HepG2 (cell line): ENCODE measurements at regions not wholly inside any gene's neighbourhood (a gene's known extent, or its start where the extent isn't known, plus 50 kb on each side); places are given as distances from the start of the nearest gene placed in this dataset.

Experiments
- GABPA ChIP-seq, 2 experiments: IDR thresholded peaks; 2 replicates each; pipeline ENCODE4 v1.6.1; 2011 to 2016; ENCODE audit warnings: low read depth in 2 of 2, low read length in 1 of 2, missing biosample characterization in 1 of 2, missing genetic modification characterization in 1 of 2
- GLI4 ChIP-seq: sonication (generic); formaldehyde crosslinking; IDR thresholded peaks from 2 replicates; pipeline ENCODE4 v1.5.1; 2020; ENCODE audit warnings: missing genetic modification reagents, mild to moderate bottlenecking, moderate library complexity, borderline replicate concordance
- POLR2A ChIP-seq, 2 experiments: IDR thresholded peaks; 2 replicates each; pipeline ENCODE4 v1.6.1; 2011; ENCODE audit warnings: low read depth in 2 of 2, low read length in 2 of 2, mild to moderate bottlenecking in 1 of 2, moderate library complexity in 1 of 2; ENCODE audit not compliant: insufficient read depth in 1 of 2
- SP1 ChIP-seq, 2 experiments: fragments of 450-650 bp in 1 of 2; sonication (generic) in 1 of 2; formaldehyde crosslinking in 1 of 2; IDR thresholded peaks; 2 replicates each; pipeline versions ENCODE4 v1.4.0 to v1.6.1; 2016 to 2020; ENCODE audit warnings: missing genetic modification reagents in 1 of 2
- SUZ12 ChIP-seq: fragments of 150-350 bp; IDR thresholded peaks from 2 replicates; pipeline ENCODE4 v1.6.1; 2014; ENCODE audit warnings: low read depth, low read length
- TAF1 ChIP-seq: sonication (generic); formaldehyde crosslinking; IDR thresholded peaks from 2 replicates; pipeline ENCODE4 v1.4.0; 2020; ENCODE audit warnings: missing genetic modification reagents
- THAP11 ChIP-seq: IDR thresholded peaks from 2 replicates; pipeline ENCODE4 v1.6.1; 2016; ENCODE audit warnings: missing biosample characterization, missing genetic modification reagents
- ZNF350 ChIP-seq: sonication (generic); formaldehyde crosslinking; IDR thresholded peaks from 2 replicates; pipeline ENCODE4 v1.4.0; 2020; ENCODE audit warnings: mild to moderate bottlenecking, low read depth, missing genetic modification reagents, borderline replicate concordance
- TF ChIP-seq, protein P1 (sequence below): sonication (generic); formaldehyde crosslinking; IDR thresholded peaks from 2 replicates; pipeline ENCODE4 v1.8.1; 2022; ENCODE audit warnings: mild to moderate bottlenecking, missing genetic modification reagents
- TF ChIP-seq, protein P2 (sequence below): sonication (generic); formaldehyde crosslinking; IDR thresholded peaks from 2 replicates; pipeline ENCODE4 v1.5.0; 2020; ENCODE audit warnings: mild to moderate bottlenecking, missing genetic modification reagents, moderate library complexity
- TF ChIP-seq, protein P3 (sequence below): sonication (generic); formaldehyde crosslinking; IDR thresholded peaks from 2 replicates; pipeline ENCODE4 v1.8.1; 2023; ENCODE audit warnings: mild to moderate bottlenecking, missing genetic modification reagents, borderline replicate concordance
- TF ChIP-seq, protein P4 (sequence below): sonication (generic); formaldehyde crosslinking; conservative IDR thresholded peaks from 2 replicates; pipeline ENCODE4 v1.5.0; 2020; ENCODE audit warnings: missing genetic modification reagents
- TF ChIP-seq, protein P5 (sequence below): sonication (generic); formaldehyde crosslinking; IDR thresholded peaks from 2 replicates; pipeline ENCODE4 v1.4.0; 2020; ENCODE audit warnings: missing genetic modification reagents
- TF ChIP-seq, protein P6 (sequence below): sonication (generic); IDR thresholded peaks from 2 replicates; pipeline ENCODE4 v1.6.1; 2016; ENCODE audit warnings: low read depth, borderline replicate concordance

DNA sequence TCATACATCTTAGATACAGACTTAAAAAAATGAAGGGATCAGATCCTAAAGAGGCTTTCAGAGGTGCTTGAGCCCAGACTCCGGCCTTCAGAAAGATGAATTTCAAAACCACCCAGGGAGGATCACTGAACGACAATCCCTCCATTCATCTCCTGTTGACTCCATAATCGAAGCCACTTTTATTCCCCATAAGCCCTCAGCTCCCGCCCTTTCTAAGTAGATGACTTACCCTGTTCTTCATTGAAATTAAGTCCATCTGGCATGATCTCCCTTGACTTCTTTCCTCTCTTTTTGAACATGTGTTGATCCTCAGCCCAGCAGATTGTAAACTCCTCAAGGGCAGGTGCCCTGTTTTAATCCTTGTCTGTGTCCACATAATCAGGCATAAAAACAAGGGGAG, 50.8 kb upstream of the ASTN2 start:
- TF ChIP-seq, protein P1, sequence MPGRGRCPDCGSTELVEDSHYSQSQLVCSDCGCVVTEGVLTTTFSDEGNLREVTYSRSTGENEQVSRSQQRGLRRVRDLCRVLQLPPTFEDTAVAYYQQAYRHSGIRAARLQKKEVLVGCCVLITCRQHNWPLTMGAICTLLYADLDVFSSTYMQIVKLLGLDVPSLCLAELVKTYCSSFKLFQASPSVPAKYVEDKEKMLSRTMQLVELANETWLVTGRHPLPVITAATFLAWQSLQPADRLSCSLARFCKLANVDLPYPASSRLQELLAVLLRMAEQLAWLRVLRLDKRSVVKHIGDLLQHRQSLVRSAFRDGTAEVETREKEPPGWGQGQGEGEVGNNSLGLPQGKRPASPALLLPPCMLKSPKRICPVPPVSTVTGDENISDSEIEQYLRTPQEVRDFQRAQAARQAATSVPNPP (CRISPR knock-in tag) = no peak
- TF ChIP-seq SUZ12 = no peak
- TF ChIP-seq, protein P2, sequence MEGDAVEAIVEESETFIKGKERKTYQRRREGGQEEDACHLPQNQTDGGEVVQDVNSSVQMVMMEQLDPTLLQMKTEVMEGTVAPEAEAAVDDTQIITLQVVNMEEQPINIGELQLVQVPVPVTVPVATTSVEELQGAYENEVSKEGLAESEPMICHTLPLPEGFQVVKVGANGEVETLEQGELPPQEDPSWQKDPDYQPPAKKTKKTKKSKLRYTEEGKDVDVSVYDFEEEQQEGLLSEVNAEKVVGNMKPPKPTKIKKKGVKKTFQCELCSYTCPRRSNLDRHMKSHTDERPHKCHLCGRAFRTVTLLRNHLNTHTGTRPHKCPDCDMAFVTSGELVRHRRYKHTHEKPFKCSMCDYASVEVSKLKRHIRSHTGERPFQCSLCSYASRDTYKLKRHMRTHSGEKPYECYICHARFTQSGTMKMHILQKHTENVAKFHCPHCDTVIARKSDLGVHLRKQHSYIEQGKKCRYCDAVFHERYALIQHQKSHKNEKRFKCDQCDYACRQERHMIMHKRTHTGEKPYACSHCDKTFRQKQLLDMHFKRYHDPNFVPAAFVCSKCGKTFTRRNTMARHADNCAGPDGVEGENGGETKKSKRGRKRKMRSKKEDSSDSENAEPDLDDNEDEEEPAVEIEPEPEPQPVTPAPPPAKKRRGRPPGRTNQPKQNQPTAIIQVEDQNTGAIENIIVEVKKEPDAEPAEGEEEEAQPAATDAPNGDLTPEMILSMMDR (CRISPR knock-in tag) = no peak
- TF ChIP-seq POLR2A (IDR thresholded peaks at IDR 0.05; ENCODE audit: insufficient read depth in 1 of 2, low read depth in 2 of 2, low read length in 2 of 2) = no peak
- TF ChIP-seq ZNF350 (CRISPR knock-in tag) = no peak
- TF ChIP-seq TAF1 (CRISPR knock-in tag) = no peak
- TF ChIP-seq, protein P3, sequence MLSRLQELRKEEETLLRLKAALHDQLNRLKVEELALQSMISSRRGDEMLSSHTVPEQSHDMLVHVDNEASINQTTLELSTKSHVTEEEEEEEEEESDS (CRISPR knock-in tag) = no peak
- TF ChIP-seq GLI4 (CRISPR knock-in tag) = no peak
- no peak for TF ChIP-seq THAP11 (CRISPR knock-in tag)
- TF ChIP-seq, protein P4, sequence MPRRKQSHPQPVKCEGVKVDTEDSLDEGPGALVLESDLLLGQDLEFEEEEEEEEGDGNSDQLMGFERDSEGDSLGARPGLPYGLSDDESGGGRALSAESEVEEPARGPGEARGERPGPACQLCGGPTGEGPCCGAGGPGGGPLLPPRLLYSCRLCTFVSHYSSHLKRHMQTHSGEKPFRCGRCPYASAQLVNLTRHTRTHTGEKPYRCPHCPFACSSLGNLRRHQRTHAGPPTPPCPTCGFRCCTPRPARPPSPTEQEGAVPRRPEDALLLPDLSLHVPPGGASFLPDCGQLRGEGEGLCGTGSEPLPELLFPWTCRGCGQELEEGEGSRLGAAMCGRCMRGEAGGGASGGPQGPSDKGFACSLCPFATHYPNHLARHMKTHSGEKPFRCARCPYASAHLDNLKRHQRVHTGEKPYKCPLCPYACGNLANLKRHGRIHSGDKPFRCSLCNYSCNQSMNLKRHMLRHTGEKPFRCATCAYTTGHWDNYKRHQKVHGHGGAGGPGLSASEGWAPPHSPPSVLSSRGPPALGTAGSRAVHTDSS (CRISPR knock-in tag) = no peak
- TF ChIP-seq, protein P5, sequence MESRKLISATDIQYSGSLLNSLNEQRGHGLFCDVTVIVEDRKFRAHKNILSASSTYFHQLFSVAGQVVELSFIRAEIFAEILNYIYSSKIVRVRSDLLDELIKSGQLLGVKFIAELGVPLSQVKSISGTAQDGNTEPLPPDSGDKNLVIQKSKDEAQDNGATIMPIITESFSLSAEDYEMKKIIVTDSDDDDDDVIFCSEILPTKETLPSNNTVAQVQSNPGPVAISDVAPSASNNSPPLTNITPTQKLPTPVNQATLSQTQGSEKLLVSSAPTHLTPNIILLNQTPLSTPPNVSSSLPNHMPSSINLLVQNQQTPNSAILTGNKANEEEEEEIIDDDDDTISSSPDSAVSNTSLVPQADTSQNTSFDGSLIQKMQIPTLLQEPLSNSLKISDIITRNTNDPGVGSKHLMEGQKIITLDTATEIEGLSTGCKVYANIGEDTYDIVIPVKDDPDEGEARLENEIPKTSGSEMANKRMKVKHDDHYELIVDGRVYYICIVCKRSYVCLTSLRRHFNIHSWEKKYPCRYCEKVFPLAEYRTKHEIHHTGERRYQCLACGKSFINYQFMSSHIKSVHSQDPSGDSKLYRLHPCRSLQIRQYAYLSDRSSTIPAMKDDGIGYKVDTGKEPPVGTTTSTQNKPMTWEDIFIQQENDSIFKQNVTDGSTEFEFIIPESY (CRISPR knock-in tag) = no peak
- no peak for TF ChIP-seq GABPA (IDR thresholded peaks at IDR 0.05; ENCODE audit: low read depth, low read length)
- no peak for TF ChIP-seq GABPA (CRISPR knock-in tag; IDR thresholded peaks at IDR 0.05; ENCODE audit: low read depth)
- TF ChIP-seq SP1 (IDR thresholded peaks at IDR 0.05) = no peak
- no peak for TF ChIP-seq SP1 (CRISPR knock-in tag; IDR thresholded peaks at IDR 0.05)
- TF ChIP-seq, protein P6, sequence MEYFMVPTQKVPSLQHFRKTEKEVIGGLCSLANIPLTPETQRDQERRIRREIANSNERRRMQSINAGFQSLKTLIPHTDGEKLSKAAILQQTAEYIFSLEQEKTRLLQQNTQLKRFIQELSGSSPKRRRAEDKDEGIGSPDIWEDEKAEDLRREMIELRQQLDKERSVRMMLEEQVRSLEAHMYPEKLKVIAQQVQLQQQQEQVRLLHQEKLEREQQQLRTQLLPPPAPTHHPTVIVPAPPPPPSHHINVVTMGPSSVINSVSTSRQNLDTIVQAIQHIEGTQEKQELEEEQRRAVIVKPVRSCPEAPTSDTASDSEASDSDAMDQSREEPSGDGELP = no peak
